Epithelial cell of esophagus (primary cell): ENCODE measurements at regions not wholly inside any gene's neighbourhood (a gene's known extent, or its start where the extent isn't known, plus 50 kb on each side); places are given as distances from the start of the nearest gene placed in this dataset.

ENCODE experiments used
- DNase-seq: peaks from one replicate; pipeline ENCODE4 v3.0.0; 2010; ENCODE audit warnings: low read depth
- H3K4me3 ChIP-seq: 2 replicates; pipeline ENCODE4 v1.5.1; 2011; ENCODE audit warnings: mild to moderate bottlenecking, low read length, control low read depth
- CTCF ChIP-seq: IDR thresholded peaks from 2 replicates; pipeline ENCODE4 v1.5.1; 2011; ENCODE audit warnings: low read depth, mild to moderate bottlenecking, low read length, control low read depth, inconsistent platforms; ENCODE audit not compliant: insufficient read depth; ENCODE audit errors: missing control alignments

- no peak overlapping the region for H3K4me3 ChIP-seq
- TF ChIP-seq CTCF = no peak
- DNase-seq = no peak
These were observed 381.5 kb downstream of the OMA1 start for GRCh38 chr1:58165073-58165472.

GRCh38 chr1:58162952-58163550, 383.5 kb downstream of the OMA1 start:
- TF ChIP-seq CTCF = peak; percentile 98

GRCh38 chr1:58159434-58159830, 387.1 kb downstream of the OMA1 start:
- DNase-seq = no peak
- no peak for TF ChIP-seq CTCF

More at GRCh38 chr1:58162952-58163550, 383.5 kb downstream of the OMA1 start:
- no peak overlapping the region for H3K4me3 ChIP-seq
- peak; percentile 81 for DNase-seq

GRCh38 chr1:58158506-58159433, 387.8 kb downstream of the OMA1 start:
- no peak for TF ChIP-seq CTCF
- no peak for DNase-seq

More at GRCh38 chr1:58159434-58159830, 387.1 kb downstream of the OMA1 start:
- no peak overlapping the region for H3K4me3 ChIP-seq

GRCh38 chr1:58158016-58158415, 388.5 kb downstream of the OMA1 start:
- TF ChIP-seq CTCF = no peak
- DNase-seq = no peak
- no peak overlapping the region for H3K4me3 ChIP-seq

More at GRCh38 chr1:58158506-58159433, 387.8 kb downstream of the OMA1 start:
- H3K4me3 ChIP-seq = no peak overlapping the region

- no peak for DNase-seq
- TF ChIP-seq CTCF = no peak
- H3K4me3 ChIP-seq = no peak overlapping the region
These were observed 389.3 kb downstream of the OMA1 start for GRCh38 chr1:58157256-58157655.
